Stimulated activated memory B cell treated with anti-CD40 and anti-IgM and Interleukin-4, amounts not matched to agents 10 μg/mL and 1 μg/mL and 100 μg/mL, for 72 hours (primary cell): ENCODE measurements at regions not wholly inside any gene's neighbourhood (a gene's known extent, or its start where the extent isn't known, plus 50 kb on each side); places are given as distances from the start of the nearest gene placed in this dataset.
A peak's percentile ranks its signal among the peaks of the same experiment; 100 is the strongest.
"Not testable (repeated sequence)": the region's sequence is repeated elsewhere in the genome, so short reads cannot be mapped to it uniquely, and the experiment has no call there.

Experiments
- ATAC-seq: fragments of 150-1000 bp; cut with Tn5 transposase; 2 replicates; pipeline ENCODE4 v1.10.0; 2021
- H3K27ac Mint-ChIP-seq: one replicate; pipeline ENCODE4 v1.8.0; 2022; ENCODE audit warnings: mild to moderate bottlenecking, mixed read lengths
- H3K27me3 Mint-ChIP-seq: one replicate; pipeline ENCODE4 v1.8.0; 2022; ENCODE audit warnings: mixed read lengths
- H3K36me3 Mint-ChIP-seq: one replicate; pipeline ENCODE4 v1.8.0; 2022; ENCODE audit warnings: mixed read lengths
- H3K4me1 Mint-ChIP-seq: one replicate; pipeline ENCODE4 v1.8.0; 2022; ENCODE audit warnings: mixed read lengths
- H3K4me3 Mint-ChIP-seq: one replicate; pipeline ENCODE4 v1.8.0; 2022; ENCODE audit warnings: mild to moderate bottlenecking, moderate library complexity, mixed read lengths
- H3K9me3 Mint-ChIP-seq: one replicate; pipeline ENCODE4 v1.8.0; 2022; ENCODE audit warnings: mixed read lengths

DNA sequence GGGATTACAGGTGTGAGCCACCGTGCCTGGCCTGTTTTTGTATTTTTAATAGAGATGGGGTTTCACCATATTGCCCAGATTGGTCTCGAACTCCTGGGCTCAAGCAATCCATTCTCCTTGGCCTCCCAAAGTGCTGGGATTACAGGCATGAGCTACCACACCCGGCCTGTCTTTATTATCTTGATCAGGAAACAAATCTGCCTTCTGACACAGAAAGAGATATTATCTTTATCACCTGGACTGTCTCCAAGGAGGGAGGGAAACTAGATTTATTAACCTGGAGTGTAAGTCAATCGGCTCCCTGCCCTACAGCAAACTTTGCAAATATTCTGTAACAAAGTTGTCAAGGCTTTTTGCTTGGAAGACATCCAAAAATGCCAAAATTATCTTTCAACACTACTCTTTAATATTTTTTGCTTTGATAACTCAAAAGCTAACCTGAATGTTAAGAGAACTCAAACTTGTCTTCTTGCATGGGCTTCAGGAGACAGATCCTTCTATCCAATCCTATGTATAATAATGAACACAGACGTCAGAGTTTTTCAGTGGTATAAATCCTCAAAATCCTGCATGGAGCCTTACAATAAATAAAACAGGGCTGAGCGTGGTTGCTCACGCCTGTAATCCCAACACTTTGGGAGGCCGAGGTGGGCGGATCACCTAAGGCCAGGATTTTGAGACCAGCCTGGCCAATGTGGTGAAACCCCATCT is 85.0 kb upstream of the LOC128125822 start:
- no peaks in the 10 kb centered on the region for H3K36me3 Mint-ChIP-seq

DNA sequence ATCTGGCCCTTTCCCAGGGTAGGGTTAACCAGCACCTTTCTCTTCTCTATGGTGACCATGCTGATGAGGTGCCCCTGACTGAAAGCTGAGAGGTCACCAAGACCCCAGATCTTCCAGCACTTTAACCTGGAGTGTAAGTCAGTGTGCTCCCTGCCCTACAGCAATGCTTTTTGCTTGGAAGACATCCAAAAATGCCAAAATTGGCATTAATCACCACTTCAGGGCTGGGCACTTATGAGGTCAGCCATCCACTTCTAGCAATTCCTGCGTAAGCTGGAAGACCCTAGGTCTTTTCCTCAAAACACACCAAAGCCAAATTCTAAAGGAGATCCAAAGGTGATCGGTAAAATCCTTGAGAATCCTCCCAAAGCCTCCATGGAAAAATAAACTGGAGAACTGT is 81.2 kb upstream of the LOC128125822 start:
- no peaks in the 10 kb centered on the region for H3K27me3 Mint-ChIP-seq
- no peaks in the 10 kb centered on the region for H3K9me3 Mint-ChIP-seq
- no peaks in the 10 kb centered on the region for H3K4me1 Mint-ChIP-seq
- no peaks in the 10 kb centered on the region for H3K36me3 Mint-ChIP-seq
- no peak overlapping the region for H3K27ac Mint-ChIP-seq
- ATAC-seq: no peak
- H3K4me3 Mint-ChIP-seq: no peak overlapping the region

More for the DNA sequence above, 85.0 kb upstream of the LOC128125822 start:
- Mint-ChIP-seq H3K27me3 (no peaks in the 10 kb centered on the region), H3K4me1 (no peaks in the 10 kb centered on the region), H3K27ac (no peak overlapping the region), H3K4me3 (no peak overlapping the region), H3K9me3 (no peaks in the 10 kb centered on the region)
- no peak for ATAC-seq

GRCh38 chr6:63492476-63492875 is 79.8 kb upstream of the LOC128125822 start:
- Mint-ChIP-seq H3K9me3 (no peaks in the 10 kb centered on the region), H3K27me3 (no peaks in the 10 kb centered on the region), H3K36me3 (no peaks in the 10 kb centered on the region), H3K27ac (no peak overlapping the region), H3K4me3 (no peak overlapping the region), H3K4me1 (no peaks in the 10 kb centered on the region)
- no peak for ATAC-seq

DNA sequence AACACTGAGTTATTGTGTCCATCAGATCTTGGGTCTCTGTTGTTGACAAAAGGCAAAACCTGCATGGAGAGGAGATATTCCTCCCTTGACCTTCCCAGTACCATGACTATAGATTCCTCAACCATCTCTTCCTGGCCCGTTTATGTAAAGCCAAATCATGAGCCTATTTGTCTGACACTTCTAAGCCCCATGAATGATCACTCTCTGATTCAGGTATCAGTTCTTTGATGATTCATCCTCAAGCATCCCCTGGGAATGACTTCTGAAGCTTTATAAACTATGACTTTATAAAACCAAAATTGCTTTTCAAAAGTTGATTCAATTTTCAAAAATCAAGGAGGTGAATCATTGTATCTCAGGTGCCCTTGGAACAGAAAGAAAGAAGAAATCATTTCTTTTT is 78.7 kb upstream of the LOC128125822 start:
- Mint-ChIP-seq H3K9me3 (no peaks in the 10 kb centered on the region), H3K4me3 (no peak overlapping the region), H3K4me1 (no peaks in the 10 kb centered on the region), H3K36me3 (no peaks in the 10 kb centered on the region), H3K27ac (no peak overlapping the region), H3K27me3 (no peaks in the 10 kb centered on the region)
- no peak for ATAC-seq

DNA sequence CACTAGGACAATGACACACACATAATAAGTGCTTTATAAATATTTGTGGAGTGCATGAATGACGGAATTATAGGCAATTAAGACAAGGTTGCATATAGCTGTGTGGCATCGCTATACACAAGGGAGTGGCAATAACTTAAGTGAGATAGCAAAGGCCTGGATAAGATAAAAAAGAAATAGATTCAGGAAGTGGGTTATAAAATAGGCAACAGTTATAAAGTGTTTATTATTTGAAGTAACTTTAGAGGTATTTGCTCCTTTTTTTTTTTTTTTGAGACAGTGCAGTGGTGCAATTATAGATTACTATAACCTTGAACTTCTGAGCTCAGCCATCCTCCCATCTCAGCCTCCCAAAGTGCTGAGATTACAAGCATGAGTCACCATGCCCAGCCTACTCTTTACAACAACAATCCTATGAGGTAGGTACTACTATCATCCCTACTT is 75.9 kb upstream of the LOC128125822 start:
- H3K4me1 Mint-ChIP-seq: no peaks in the 10 kb centered on the region
- H3K9me3 Mint-ChIP-seq: no peaks in the 10 kb centered on the region
- no peak overlapping the region for H3K27ac Mint-ChIP-seq
- H3K4me3 Mint-ChIP-seq: no peak overlapping the region
- H3K27me3 Mint-ChIP-seq: no peaks in the 10 kb centered on the region
- ATAC-seq: no peak
- no peaks in the 10 kb centered on the region for H3K36me3 Mint-ChIP-seq

- no peak overlapping the region for H3K27ac Mint-ChIP-seq
- H3K4me1 Mint-ChIP-seq: peaks cover 11% of the 10 kb centered on the region
- no peak overlapping the region for H3K4me3 Mint-ChIP-seq
- H3K27me3 Mint-ChIP-seq: no peaks in the 10 kb centered on the region
- ATAC-seq: no peak
- no peaks in the 10 kb centered on the region for H3K36me3 Mint-ChIP-seq
- H3K9me3 Mint-ChIP-seq: no peaks in the 10 kb centered on the region
Observed at GRCh38 chr6:63502156-63502555, 70.1 kb upstream of the LOC128125822 start.

DNA sequence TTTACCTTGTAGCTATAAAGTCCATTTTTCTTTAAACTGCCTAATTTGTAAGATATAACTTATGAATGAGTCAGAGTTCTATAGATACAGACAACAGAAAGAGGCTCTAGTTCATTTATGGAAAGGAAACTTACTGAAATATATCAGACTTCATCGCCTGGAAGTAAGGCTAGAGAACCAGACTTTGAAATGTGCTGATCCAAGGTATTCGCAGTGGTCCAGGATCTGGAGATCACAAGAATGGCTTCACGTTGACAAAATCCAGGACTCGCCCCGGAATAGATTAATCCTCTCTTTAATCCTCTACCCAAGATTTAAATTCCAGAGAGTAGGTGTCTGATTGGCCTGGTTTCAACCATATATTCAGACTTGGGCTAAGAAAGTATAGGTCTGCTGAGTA is 69.1 kb upstream of the LOC128125822 start:
- H3K4me3 Mint-ChIP-seq: no peak overlapping the region
- H3K27me3 Mint-ChIP-seq: no peaks in the 10 kb centered on the region
- no peaks in the 10 kb centered on the region for H3K9me3 Mint-ChIP-seq
- H3K36me3 Mint-ChIP-seq: no peaks in the 10 kb centered on the region
- no peak overlapping the region for H3K27ac Mint-ChIP-seq
- peaks cover 11% of the 10 kb centered on the region for H3K4me1 Mint-ChIP-seq
- no peak for ATAC-seq

GRCh38 chr6:63504777-63505384 is 67.4 kb upstream of the LOC128125822 start:
- Mint-ChIP-seq H3K27ac (peak overlapping the region; percentile 30), H3K27me3 (no peaks in the 10 kb centered on the region), H3K4me3 (peak overlapping the region; percentile 13), H3K36me3 (no peaks in the 10 kb centered on the region), H3K4me1 (peaks cover 11% of the 10 kb centered on the region), H3K9me3 (no peaks in the 10 kb centered on the region)
- peak; percentile 87 for ATAC-seq

GRCh38 chr6:63507096-63507495 is 65.2 kb upstream of the LOC128125822 start:
- Mint-ChIP-seq H3K4me1 (peaks cover 11% of the 10 kb centered on the region), H3K27me3 (no peaks in the 10 kb centered on the region), H3K9me3 (no peaks in the 10 kb centered on the region)

DNA sequence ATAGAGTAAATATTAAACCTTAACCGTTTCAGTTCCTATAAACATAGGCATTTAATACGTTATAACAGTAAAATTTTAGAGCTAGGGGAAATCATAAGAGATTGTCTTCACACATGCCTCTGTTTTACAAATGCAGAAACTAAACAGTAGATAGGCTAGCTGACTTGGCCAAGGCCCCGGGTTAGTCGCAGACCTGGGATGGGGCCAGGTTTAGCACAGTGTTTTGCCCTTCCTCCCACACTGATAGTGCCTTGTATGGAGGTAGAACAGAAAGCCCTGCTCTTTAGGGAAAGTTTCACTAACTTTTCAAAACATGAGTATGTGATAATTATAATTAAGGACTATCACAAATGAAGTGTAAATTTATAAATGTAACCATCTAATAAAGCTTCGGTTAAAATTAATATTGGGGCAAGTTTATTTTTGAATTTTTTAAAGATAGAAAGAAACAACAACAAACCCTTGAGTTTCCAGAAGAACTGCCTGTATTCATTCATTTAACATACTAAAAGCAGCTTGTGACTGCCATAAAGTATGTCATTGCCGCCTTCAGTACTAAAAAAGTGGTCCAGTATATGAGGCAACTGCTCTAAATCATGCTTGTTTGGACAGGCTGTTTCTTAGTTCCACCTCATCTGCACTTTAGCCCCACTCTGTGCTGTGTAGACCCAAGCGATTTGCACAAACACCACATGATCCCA is 62.5 kb upstream of the LOC128125822 start:
- Mint-ChIP-seq H3K9me3 (no peaks in the 10 kb centered on the region), H3K4me1 (peaks cover 6% of the 10 kb centered on the region), H3K27me3 (no peaks in the 10 kb centered on the region), H3K36me3 (no peaks in the 10 kb centered on the region), H3K27ac (no peak overlapping the region), H3K4me3 (no peak overlapping the region)
- ATAC-seq: peak; percentile 47

More at GRCh38 chr6:63507096-63507495, 65.2 kb upstream of the LOC128125822 start:
- Mint-ChIP-seq H3K4me3 (no peak overlapping the region), H3K27ac (no peak overlapping the region), H3K36me3 (no peaks in the 10 kb centered on the region)
- no peak for ATAC-seq

- Mint-ChIP-seq H3K4me1 (peaks cover under 1% of the 10 kb centered on the region), H3K4me3 (no peak overlapping the region), H3K27ac (no peak overlapping the region), H3K36me3 (no peaks in the 10 kb centered on the region), H3K27me3 (no peaks in the 10 kb centered on the region), H3K9me3 (no peaks in the 10 kb centered on the region)
- no peak for ATAC-seq
Observed at GRCh38 chr6:63510353-63510686, 62.0 kb upstream of the LOC128125822 start.

DNA sequence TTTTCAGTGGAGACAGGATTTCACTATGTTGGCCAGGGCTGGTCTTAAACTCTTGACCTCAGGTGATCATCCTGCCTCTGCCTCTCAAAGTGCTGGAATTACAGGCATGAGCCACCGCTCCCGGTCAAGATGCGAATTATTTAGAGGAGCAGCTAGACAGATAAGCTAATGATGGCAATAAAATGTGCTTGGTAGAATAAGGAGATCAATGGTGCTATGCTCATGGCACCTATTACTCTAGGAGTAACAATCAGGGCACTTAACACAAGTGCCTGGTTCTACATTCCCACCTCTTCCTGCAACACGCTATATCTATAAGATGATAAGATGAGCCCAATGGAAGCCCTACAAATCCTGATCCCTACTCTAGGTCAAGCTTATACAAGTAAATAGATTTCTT is 61.4 kb upstream of the LOC128125822 start:
- Mint-ChIP-seq H3K27me3 (no peaks in the 10 kb centered on the region), H3K36me3 (no peaks in the 10 kb centered on the region), H3K27ac (no peak overlapping the region), H3K4me3 (no peak overlapping the region), H3K4me1 (no peaks in the 10 kb centered on the region), H3K9me3 (no peaks in the 10 kb centered on the region)
- ATAC-seq: no peak

- Mint-ChIP-seq H3K27ac (no peak overlapping the region), H3K9me3 (no peaks in the 10 kb centered on the region), H3K36me3 (no peaks in the 10 kb centered on the region)
Observed at GRCh38 chr6:63514488-63515173, 57.6 kb upstream of the LOC128125822 start.

GRCh38 chr6:63515227-63515626 is 57.1 kb upstream of the LOC128125822 start:
- not testable (repeated sequence) for H3K9me3 Mint-ChIP-seq, ATAC-seq, H3K4me3 Mint-ChIP-seq, H3K27ac Mint-ChIP-seq, H3K27me3 Mint-ChIP-seq, H3K36me3 Mint-ChIP-seq
- H3K4me1 Mint-ChIP-seq: peaks cover 16% of the 10 kb centered on the region

More at GRCh38 chr6:63514488-63515173, 57.6 kb upstream of the LOC128125822 start:
- H3K4me1 Mint-ChIP-seq: peaks cover 11% of the 10 kb centered on the region
- no peak overlapping the region for H3K4me3 Mint-ChIP-seq
- no peaks in the 10 kb centered on the region for H3K27me3 Mint-ChIP-seq
- no peak for ATAC-seq

GRCh38 chr6:63516186-63516944 is 55.9 kb upstream of the LOC128125822 start:
- no peak overlapping the region for H3K4me3 Mint-ChIP-seq
- H3K9me3 Mint-ChIP-seq: no peaks in the 10 kb centered on the region
- H3K36me3 Mint-ChIP-seq: no peaks in the 10 kb centered on the region
- no peak overlapping the region for H3K27ac Mint-ChIP-seq
- ATAC-seq: no peak
- peaks cover 16% of the 10 kb centered on the region for H3K4me1 Mint-ChIP-seq
- H3K27me3 Mint-ChIP-seq: no peaks in the 10 kb centered on the region
